K562 (cell line): ENCODE measurements at regions not wholly inside any gene's neighbourhood (a gene's known extent, or its start where the extent isn't known, plus 50 kb on each side); places are given as distances from the start of the nearest gene placed in this dataset.

ENCODE experiments used
- ATAC-seq: fragments of 200-7000 bp; cut with Tn5 transposase; 3 replicates; pipeline ENCODE4 v1.9.1; 2020; ENCODE audit warnings: moderate library complexity
- BruUV-seq: library from RNA; stranded (reverse); fragments of 400-500 nt; replicated peaks from 2 replicates; lab custom pipeline; 2021; lab: Mats Ljungman, UMichigan
- CTCF ChIA-PET: fragments of 300-600 bp; formaldehyde crosslinking; extraction: SDS; loops from one replicate; lab custom pipeline; 2021; ENCODE audit warnings: low intra/inter-chr PET ratio; lab: Yijun Ruan, JAX
- POLR2A ChIA-PET: fragments of 300-600, 350-650 bp; sonication (Branson Sonifier 250); formaldehyde crosslinking; extraction: SDS; loops from one replicate; lab custom pipeline; 2021; ENCODE audit warnings: antibody characterized with exemption, inconsistent platforms; lab: Yijun Ruan, JAX
- DNase-seq, 4 experiments: peaks; one replicate each; pipeline versions ENCODE4 v3.0.0 to v3.0.0-alpha.2; 2011 to 2018; ENCODE audit warnings: low spot score in 3 of 4, mixed read lengths in 3 of 4; ENCODE audit errors: extremely low read depth in 1 of 4
- FAIRE-seq: peaks from 2 replicates; lab custom pipeline; 2011; peaks lifted over from hg19 to GRCh38; lab: Jason Lieb, UNC
- H2AFZ ChIP-seq: 2 replicates; pipeline ENCODE4 v1.6.0; 2011; ENCODE audit warnings: low read depth, low read length, control low read depth, inconsistent platforms
- H3K27ac ChIP-seq: fragments of 200-600 bp; 3 replicates; pipeline ENCODE4 v1.8.0; 2011; ENCODE audit warnings: low read depth, mild to moderate bottlenecking, control low read depth, inconsistent platforms, low read length, moderate library complexity, mixed read lengths; ENCODE audit errors: extremely low read depth
- H3K27me3 ChIP-seq, 2 experiments: fragments of 300-600 bp in 1 of 2; 2 replicates in 1 of 2; 3 replicates in 1 of 2; pipeline versions ENCODE4 v1.6.0 to v1.8.0; 2011; ENCODE audit warnings: inconsistent platforms in 2 of 2, low read length in 2 of 2, mild to moderate bottlenecking in 1 of 2, mixed read lengths in 1 of 2, moderate library complexity in 1 of 2; ENCODE audit not compliant: control insufficient read depth in 2 of 2, insufficient read depth in 2 of 2
- H3K36me3 ChIP-seq: fragments of 300-600 bp; 3 replicates; pipeline ENCODE4 v1.8.0; 2011; ENCODE audit warnings: mild to moderate bottlenecking, low read length, inconsistent platforms; ENCODE audit not compliant: control insufficient read depth, insufficient read depth
- H3K4me1 ChIP-seq, 2 experiments: fragments of 200-600 bp in 1 of 2; replicated peaks in 1 of 2; 2 replicates in 1 of 2; 3 replicates in 1 of 2; pipeline versions ENCODE4 v1.5.1 to v1.8.0; 2011; ENCODE audit warnings: inconsistent platforms in 2 of 2, low read length in 2 of 2, mild to moderate bottlenecking in 1 of 2, mixed read lengths in 1 of 2, moderate library complexity in 1 of 2; ENCODE audit not compliant: control insufficient read depth in 2 of 2, insufficient read depth in 2 of 2
- H3K4me2 ChIP-seq: 2 replicates; pipeline ENCODE4 v1.6.1; 2011; ENCODE audit warnings: low read length, control low read depth, inconsistent platforms, mixed read lengths; ENCODE audit not compliant: insufficient read depth
- H3K4me3 ChIP-seq: fragments of 200-600 bp; sonication (generic), shearing (Covaris generic); 2 replicates; pipeline ENCODE4 v1.5.1; 2016; ENCODE audit warnings: control low read depth, inconsistent platforms
- H3K79me2 ChIP-seq: fragments of 200-600 bp; 3 replicates; pipeline ENCODE4 v1.8.0; 2011; ENCODE audit warnings: low read length, inconsistent platforms; ENCODE audit not compliant: control insufficient read depth, insufficient read depth
- H3K9ac ChIP-seq, 2 experiments: 2 replicates each; pipeline versions ENCODE4 v1.6.0 to v1.6.1; 2011; ENCODE audit warnings: low read depth in 2 of 2, low read length in 2 of 2, control low read depth in 1 of 2, inconsistent platforms in 1 of 2, mild to moderate bottlenecking in 1 of 2, mixed read lengths in 1 of 2; ENCODE audit not compliant: insufficient read depth in 1 of 2
- H3K9me1 ChIP-seq: one replicate; pipeline ENCODE4 v1.6.0; 2011; ENCODE audit warnings: inconsistent platforms, mild to moderate bottlenecking, low read length, moderate library complexity; ENCODE audit not compliant: control insufficient read depth, insufficient read depth
- H3K9me3 ChIP-seq: replicated peaks from 2 replicates; pipeline ENCODE4 v1.5.1; 2011; ENCODE audit warnings: low read depth, low read length, inconsistent platforms; ENCODE audit not compliant: control insufficient read depth, insufficient read depth
- H4K20me1 ChIP-seq: replicated peaks from 2 replicates; pipeline ENCODE4 v1.6.1; 2011; ENCODE audit warnings: low read length, inconsistent platforms, mixed read lengths; ENCODE audit not compliant: control insufficient read depth, insufficient read depth
- BCOR ChIP-seq: fragments of 450-650 bp; IDR thresholded peaks from 2 replicates; pipeline ENCODE4 v1.6.1; 2016
- HCFC1 ChIP-seq: IDR thresholded peaks from 2 replicates; pipeline ENCODE4 v1.6.1; 2012; ENCODE audit warnings: low read depth, low read length, improper control_type of control experiment
- MAX ChIP-seq: sonication (generic); formaldehyde crosslinking; IDR thresholded peaks from 2 replicates; pipeline ENCODE4 v1.9.0; 2022; ENCODE audit warnings: mild to moderate bottlenecking, missing genetic modification reagents
- TAF1 ChIP-seq: IDR thresholded peaks from 2 replicates; pipeline ENCODE4 v1.6.1; 2011; ENCODE audit warnings: mild to moderate bottlenecking, low read length, moderate library complexity; ENCODE audit not compliant: insufficient read depth, control insufficient read depth, severe bottlenecking; ENCODE audit errors: extremely low read depth
- YY1 ChIP-seq, 3 experiments: IDR thresholded peaks; 2 replicates each; pipeline ENCODE4 v1.6.1; 2011; ENCODE audit warnings: low read length in 2 of 3, mild to moderate bottlenecking in 2 of 3, moderate library complexity in 2 of 3, borderline replicate concordance in 1 of 3, control low read depth in 1 of 3, low read depth in 1 of 3; ENCODE audit not compliant: insufficient read depth in 3 of 3, insufficient replicate concordance in 2 of 3, control insufficient read depth in 1 of 3, insufficient read length in 1 of 3; ENCODE audit errors: extremely low read depth in 1 of 3
- ZNF511 ChIP-seq: sonication (generic); formaldehyde crosslinking; IDR thresholded peaks from 2 replicates; pipeline ENCODE4 v1.8.0; 2022; ENCODE audit warnings: mild to moderate bottlenecking, missing genetic modification reagents
- ZNF644 ChIP-seq: fragments of 200-800 bp; sonication (Bioruptor generic); IDR thresholded peaks from 2 replicates; pipeline ENCODE4 v1.6.1; 2016; ENCODE audit warnings: low read depth, missing genetic modification characterization, missing compliant biosample characterization
- ZNF696 ChIP-seq: fragments of 250-450 bp; sonication (Bioruptor Pico); conservative IDR thresholded peaks from 2 replicates; pipeline ENCODE4 v1.4.0; 2020; ENCODE audit warnings: mild to moderate bottlenecking, moderate library complexity
- in situ Hi-C: fragments of 300-500 bp; cut with MboI; formaldehyde crosslinking; loops from 4 replicates; pipeline ENCODE4 v1.15.0; 2018; ENCODE audit warnings: inconsistent platforms, mixed read lengths
- intact Hi-C: fragments of 100-400 bp; cut with micrococcal nuclease; formaldehyde crosslinking; loops from 2 replicates; pipeline ENCODE4 v1.14.2; 2022
- TF ChIP-seq, protein P1 (sequence below): sonication (generic); formaldehyde crosslinking; IDR thresholded peaks from 2 replicates; pipeline ENCODE4 v1.8.1; 2022; ENCODE audit warnings: missing genetic modification reagents
- TF ChIP-seq, protein P2 (sequence below): sonication (generic); formaldehyde crosslinking; IDR thresholded peaks from 2 replicates; pipeline ENCODE4 v1.8.1; 2023; ENCODE audit warnings: mild to moderate bottlenecking, missing genetic modification reagents
- TF ChIP-seq, protein P3 (sequence below): fragments of 450-650 bp; IDR thresholded peaks from 2 replicates; pipeline ENCODE4 v1.6.1; 2016
- TF ChIP-seq, protein P4 (sequence below): IDR thresholded peaks from 3 replicates; pipeline ENCODE4 v1.6.1; 2011; ENCODE audit warnings: borderline replicate concordance, mild to moderate bottlenecking; ENCODE audit not compliant: insufficient read length, insufficient read depth

DNA sequence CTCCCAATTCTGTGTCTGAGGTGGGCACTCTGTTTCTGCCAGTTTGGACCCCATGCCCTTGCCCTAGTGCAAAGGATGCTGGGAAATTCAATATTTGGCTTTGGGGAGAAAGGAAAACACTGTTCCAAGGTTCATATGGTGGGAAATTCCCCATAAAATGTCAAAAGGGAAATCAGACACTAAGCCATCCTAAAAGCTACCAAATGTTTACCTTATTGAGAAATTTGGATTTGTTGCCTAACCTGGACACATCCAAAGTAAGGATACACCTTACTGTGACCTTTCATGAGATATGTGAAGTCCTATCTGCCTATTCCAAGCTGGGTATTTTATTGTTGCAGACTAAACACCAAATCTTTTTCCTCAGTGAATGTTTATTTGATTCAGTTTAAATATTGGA lies 109.1 kb downstream of the CYP26A1 start:
- H4K20me1 ChIP-seq: no peaks in the 10 kb centered on the region
- H3K27ac ChIP-seq: no peak overlapping the region
- no peak for FAIRE-seq
- POLR2A ChIA-PET: no interaction called here
- TF ChIP-seq, protein P1, sequence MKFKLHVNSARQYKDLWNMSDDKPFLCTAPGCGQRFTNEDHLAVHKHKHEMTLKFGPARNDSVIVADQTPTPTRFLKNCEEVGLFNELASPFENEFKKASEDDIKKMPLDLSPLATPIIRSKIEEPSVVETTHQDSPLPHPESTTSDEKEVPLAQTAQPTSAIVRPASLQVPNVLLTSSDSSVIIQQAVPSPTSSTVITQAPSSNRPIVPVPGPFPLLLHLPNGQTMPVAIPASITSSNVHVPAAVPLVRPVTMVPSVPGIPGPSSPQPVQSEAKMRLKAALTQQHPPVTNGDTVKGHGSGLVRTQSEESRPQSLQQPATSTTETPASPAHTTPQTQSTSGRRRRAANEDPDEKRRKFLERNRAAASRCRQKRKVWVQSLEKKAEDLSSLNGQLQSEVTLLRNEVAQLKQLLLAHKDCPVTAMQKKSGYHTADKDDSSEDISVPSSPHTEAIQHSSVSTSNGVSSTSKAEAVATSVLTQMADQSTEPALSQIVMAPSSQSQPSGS (CRISPR knock-in tag): no peak
- TF ChIP-seq, protein P2, sequence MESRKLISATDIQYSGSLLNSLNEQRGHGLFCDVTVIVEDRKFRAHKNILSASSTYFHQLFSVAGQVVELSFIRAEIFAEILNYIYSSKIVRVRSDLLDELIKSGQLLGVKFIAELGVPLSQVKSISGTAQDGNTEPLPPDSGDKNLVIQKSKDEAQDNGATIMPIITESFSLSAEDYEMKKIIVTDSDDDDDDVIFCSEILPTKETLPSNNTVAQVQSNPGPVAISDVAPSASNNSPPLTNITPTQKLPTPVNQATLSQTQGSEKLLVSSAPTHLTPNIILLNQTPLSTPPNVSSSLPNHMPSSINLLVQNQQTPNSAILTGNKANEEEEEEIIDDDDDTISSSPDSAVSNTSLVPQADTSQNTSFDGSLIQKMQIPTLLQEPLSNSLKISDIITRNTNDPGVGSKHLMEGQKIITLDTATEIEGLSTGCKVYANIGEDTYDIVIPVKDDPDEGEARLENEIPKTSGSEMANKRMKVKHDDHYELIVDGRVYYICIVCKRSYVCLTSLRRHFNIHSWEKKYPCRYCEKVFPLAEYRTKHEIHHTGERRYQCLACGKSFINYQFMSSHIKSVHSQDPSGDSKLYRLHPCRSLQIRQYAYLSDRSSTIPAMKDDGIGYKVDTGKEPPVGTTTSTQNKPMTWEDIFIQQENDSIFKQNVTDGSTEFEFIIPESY: no peak
- no peak for TF ChIP-seq YY1 (IDR thresholded peaks at IDR 0.05; ENCODE audit: borderline replicate concordance in 1 of 3, control insufficient read depth in 1 of 3, extremely low read depth in 1 of 3, insufficient read depth in 3 of 3, insufficient read length in 1 of 3, insufficient replicate concordance in 2 of 3, low read depth in 1 of 3, low read length in 2 of 3)
- no peak for TF ChIP-seq HCFC1
- no peak for TF ChIP-seq TAF1
- TF ChIP-seq ZNF696 (CRISPR knock-in tag): no peak
- TF ChIP-seq, protein P3, sequence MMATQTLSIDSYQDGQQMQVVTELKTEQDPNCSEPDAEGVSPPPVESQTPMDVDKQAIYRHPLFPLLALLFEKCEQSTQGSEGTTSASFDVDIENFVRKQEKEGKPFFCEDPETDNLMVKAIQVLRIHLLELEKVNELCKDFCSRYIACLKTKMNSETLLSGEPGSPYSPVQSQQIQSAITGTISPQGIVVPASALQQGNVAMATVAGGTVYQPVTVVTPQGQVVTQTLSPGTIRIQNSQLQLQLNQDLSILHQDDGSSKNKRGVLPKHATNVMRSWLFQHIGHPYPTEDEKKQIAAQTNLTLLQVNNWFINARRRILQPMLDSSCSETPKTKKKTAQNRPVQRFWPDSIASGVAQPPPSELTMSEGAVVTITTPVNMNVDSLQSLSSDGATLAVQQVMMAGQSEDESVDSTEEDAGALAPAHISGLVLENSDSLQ: no peak
- no peak for TF ChIP-seq MAX (CRISPR knock-in tag)
- TF ChIP-seq ZNF644 (tag): no peak
- TF ChIP-seq ZNF511: no peak
- TF ChIP-seq BCOR: no peak
- TF ChIP-seq, protein P4, sequence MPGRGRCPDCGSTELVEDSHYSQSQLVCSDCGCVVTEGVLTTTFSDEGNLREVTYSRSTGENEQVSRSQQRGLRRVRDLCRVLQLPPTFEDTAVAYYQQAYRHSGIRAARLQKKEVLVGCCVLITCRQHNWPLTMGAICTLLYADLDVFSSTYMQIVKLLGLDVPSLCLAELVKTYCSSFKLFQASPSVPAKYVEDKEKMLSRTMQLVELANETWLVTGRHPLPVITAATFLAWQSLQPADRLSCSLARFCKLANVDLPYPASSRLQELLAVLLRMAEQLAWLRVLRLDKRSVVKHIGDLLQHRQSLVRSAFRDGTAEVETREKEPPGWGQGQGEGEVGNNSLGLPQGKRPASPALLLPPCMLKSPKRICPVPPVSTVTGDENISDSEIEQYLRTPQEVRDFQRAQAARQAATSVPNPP: no peak
- TF ChIP-seq, all 486 proteins: peak for 0
- ATAC-seq: no peak
- intact Hi-C loops (no loop called here), in situ Hi-C loops (no loop called here)
- Histone ChIP-seq H3K36me3 (no peaks in the 10 kb centered on the region), H3K9me1 (no peaks in the 10 kb centered on the region), H3K4me3 (no peak overlapping the region), H3K4me2 (no peak overlapping the region), H3K9ac (no peak overlapping the region), H3K9me3 (no peaks in the 10 kb centered on the region), H2AFZ (no peak overlapping the region), H3K79me2 (no peaks in the 10 kb centered on the region), H3K4me1 (peaks cover 0 to 5% of the 10 kb centered on the region in 2 experiments; a peak in 2 of 5 replicates), H3K27me3 (no peaks in the 10 kb centered on the region; a peak in 1 of 5 replicates)
- no TSS peak for BruUV-seq
- CTCF ChIA-PET: no interaction called here
- no peak for DNase-seq
